DMS153 (cell line): ENCODE measurements at regions not wholly inside any gene's neighbourhood (a gene's known extent, or its start where the extent isn't known, plus 50 kb on each side); places are given as distances from the start of the nearest gene placed in this dataset.

Source experiments
- DNase-seq: peaks from one replicate; lab custom pipeline; 2025; lab: John Stamatoyannopoulos, UW

DNA sequence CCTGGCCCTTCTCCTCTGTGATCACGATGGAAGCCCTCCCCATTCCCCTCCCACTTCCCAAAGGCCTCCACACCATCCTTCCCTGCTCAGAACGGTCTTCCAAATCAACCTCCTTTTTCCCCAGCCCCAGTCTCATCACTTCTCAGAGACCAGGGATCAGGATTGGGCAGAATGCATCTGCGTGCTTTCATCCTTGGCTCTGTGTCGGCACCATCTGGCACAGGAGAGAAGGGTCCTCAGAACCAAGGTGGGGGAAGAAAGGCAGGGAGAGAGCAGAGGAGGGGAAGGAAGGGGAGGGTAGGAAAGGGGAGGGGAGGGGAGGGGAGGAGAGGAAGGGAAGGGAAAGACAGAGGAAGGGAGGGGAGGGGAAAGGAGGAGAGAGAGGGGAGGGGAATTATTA is 52.4 kb upstream of the FICD start:
- DNase-seq, result no peak

DNA sequence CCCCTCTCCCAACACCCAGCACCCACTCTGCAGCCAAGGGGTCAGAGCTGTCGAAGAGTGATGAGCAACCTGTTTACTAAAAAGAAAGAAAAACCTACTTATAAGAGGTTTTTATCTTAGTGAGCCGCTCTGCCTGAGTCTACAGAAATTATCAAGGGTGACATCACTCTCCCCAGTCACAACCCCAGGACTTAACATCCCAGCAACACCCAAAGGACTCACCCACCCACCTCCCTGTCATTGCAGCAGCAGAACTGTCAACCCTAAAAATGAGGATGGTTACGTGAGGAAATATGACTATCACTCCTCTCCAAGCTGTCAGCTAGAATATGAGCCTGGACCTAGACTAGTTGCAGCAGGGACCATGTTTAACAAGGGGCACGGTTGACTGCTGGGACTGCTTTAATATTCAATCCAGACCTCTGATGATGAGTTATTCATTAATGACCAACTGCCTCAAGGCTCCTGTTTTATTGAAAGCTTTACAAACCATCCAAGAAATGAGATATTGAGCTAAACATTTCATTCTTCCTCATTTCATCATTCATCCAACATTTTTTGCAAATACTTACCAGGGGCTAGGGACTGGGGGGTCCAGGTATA is 53.9 kb upstream of the FICD start:
- no peak for DNase-seq

DNA sequence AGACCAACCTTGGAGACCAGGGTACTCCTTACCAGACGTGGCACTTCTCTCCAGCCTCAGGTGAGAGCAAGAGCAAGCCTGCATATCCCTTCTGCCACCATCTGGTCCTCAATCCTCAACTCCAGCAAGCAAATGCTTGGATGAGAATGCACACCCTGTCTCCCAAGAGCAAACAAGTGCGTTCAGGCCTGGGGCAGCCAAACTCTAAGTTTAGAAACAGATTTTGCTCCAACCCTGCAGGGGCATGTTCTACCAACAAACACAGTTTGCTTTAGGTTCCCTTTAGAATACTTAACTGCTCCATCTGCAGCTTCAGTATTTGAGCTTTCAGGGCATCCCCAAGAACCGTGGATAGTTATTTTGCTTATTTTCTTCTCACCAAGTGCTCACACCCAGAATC is 55.9 kb upstream of the FICD start:
- no peak for DNase-seq

DNA sequence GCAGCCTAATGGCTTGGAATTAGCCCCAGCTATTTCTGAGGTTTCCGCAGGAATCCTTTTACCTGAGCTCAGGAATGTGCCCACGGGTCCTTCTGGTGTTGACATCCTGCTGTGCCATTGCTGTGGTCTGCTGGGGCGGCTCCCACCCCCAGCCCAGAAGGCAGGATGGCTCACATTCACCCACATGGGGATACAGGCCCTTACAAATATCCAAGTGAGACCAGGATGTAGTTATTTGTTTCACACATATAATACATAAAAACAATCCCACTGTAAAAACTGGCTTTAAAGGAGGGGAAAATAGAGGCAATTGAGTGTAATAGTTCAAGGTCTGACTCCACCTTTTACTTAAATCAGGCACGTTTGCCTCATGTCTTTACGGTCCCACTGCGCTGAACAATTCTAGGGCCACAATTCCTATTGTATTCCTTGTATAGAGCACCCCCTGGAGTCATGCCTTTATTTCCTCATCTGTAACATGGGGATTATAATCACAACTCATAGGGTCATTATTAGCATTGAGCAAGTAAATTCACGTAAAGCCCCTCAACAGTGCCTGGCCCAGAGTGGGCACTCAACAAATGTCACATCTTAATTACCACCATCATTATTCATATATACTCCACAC is 57.2 kb upstream of the FICD start:
- no peak for DNase-seq

DNA sequence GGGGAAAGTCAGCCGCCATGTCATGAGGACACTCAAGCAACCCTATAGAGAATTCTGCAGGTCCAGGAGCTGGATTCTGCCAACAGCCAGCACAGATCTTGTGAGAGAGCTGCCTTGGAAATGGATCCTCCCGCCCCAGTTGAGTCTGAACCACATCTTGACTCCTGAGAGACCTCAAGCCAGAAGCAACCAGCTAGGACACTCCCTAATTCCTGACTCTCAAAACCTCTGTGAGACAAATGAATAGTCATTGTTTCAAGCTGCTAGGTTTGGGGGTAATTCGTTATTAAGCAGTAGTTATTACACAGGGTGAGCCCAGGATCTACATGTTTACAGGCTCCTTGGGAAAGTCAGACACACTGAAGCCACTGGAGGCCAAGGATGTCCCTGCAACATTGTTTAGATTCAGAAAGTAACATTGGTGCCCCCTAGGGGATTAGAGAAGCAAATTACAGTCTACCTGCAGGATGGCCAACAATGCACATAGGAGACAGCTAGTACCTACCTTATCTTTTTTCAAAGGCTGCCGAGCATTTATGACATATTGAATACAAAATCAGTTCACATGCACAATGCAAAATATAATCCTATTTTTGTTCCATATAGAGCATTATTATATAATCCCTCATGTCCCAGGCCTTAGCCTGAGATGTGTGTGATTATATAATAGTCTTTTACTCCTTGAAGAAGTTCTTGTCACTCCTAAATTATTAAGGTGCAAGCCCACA is 57.9 kb upstream of the FICD start:
- peak; percentile 28 for DNase-seq

DNA sequence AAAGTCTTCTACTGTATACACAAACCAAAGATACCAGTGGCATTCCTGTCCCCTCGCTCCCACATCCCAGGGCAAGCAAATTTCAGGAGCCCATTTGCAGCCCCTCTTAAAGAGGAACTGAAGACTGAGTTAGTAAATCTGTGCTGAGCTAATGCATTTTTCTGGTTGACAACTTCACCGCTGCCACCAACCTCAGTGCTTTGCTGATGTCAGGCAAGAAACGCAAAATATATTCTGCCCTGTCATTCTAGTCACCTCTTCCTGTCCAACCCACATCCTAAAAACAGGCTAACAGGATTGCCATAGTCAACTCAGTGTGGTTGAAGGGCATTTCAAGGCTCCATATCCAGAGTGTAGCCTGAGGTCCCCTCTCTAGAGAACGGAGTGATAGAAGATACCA is 59.4 kb upstream of the FICD start:
- DNase-seq, result no peak

DNA sequence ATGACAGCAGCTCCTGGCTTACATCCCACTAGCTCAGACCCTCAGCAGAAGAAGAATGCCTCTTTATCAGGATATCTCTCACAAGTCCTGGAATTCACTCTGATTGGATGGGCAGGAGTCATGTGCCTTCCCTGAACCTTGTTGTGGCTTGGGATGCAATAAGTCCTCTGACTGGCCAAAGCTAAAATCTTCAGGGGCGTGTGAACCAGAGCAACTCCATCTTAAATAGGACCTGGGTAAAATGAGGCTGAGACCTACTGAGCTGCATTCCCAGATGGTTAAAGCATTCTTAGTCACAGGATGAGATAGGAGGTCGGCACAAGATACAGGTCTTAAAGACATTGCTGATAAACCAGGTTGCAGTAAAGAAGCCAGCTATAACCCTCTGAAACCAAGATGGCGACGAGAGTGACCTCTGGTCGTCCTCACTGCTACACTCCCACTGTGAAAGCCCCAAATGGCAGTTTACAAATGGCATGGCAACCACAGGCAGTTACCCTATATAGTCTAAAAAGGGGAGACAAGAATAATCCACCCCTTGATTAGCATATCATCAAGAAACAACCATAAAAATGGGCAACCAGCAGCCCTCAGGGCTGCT is 60.4 kb upstream of the FICD start:
- DNase-seq, result no peak

DNA sequence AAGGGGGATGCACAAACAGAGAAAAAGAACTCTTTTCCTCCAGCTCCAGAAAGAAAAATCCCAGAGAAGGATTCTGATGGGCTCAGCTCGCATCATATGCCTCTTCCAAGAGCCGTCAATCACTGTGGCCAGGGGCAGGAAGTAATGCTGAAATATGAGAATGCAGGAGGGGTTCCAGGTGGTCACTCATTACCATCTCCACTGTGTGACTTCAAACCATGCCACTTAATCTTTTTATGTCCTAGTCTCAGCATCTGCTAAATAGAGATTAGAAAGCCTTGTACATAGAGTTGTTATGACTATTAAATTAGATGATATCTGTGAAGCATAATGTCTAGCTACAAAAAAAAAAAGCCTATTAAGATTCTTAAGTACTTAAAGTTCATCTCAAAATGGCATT is 65.6 kb upstream of the FICD start:
- no peak for DNase-seq

DNA sequence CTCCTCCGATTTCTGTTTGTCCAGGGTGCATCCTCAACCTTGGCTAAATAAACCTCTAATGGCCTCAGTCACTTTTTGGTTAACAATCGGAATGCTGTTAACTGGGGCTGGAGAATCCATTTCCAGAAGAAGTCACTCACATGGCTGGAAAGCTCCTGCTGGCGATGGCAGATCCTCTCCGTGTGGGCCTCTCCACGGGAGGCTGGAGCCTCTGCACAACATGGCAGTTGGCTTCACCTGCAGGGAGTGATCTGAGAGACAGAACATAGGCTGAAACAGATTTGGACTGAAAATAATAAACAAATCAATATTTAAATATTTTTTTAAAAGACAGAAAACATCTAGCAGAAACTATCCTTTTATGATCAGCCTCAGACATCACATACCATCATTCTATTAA is 66.8 kb upstream of the FICD start:
- DNase-seq, result no peak

DNA sequence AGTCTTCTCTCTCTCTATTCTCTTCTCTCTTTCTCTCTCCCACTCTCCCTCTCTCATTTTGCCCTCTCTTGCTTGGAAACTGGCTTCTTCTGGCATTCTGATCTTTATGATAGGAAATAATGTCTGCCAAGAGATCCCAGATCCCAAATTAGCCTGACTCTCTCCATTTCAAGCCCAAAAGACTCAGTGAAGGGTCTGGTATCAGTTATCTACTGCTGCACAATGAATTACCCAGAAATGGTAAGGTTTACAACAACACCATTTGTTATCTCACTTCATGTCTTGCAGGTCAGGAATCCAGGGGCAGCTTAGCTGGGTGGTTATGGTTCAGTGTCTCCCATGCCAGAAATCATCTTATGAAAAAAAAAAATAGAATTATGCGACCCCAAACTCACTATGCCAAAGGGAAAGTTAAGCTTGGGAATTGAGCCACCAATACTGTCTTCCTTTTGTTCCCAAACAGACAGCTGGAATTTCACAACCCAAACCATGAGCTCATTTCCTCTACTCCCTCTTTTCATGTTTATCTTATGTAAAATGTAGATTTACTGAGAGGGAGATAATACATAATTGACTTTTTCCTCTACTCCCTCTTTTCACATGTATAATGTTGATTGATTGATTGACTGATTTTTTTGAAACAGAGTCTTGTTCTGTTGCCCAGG is 67.8 kb upstream of the FICD start:
- DNase-seq, result no peak

DNA sequence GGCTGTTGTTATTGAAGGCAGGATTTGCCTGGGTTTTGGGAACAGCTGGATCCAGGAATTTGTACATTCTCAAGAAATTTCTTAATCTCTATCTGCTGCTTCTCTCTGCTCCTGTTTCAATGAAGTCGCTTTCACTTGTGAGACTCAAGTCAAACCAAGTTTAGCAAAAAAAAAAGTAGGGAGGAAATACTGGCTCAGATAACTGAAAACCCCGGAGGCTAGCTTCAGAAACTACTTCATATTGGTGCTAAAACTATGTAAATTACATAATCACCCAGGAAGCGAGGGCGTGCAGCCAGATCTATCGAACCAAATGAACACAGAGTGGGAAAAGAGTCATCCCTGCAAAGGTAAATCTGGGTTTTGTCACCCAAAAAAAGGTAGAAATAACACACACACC is 68.3 kb upstream of the FICD start:
- no peak for DNase-seq

DNA sequence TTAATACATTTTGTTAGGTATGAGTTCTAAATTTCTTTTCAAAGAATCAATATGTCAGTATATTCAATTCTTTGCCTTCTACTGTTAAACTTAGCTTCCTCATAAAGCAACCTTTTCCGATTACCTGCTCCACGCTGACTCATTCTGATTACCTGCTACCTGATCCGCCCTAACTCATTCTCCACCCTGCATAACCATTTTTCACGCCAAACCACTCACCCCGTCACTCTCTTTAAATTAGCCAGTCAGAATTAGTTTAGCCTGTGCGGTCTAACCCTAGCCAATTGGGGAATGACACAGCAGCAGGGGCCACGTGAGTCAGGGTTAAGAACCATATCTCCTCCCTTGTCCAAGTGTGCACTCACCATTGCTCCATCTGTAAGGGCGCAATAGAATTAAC is 72.2 kb upstream of the FICD start:
- DNase-seq, result no peak

DNA sequence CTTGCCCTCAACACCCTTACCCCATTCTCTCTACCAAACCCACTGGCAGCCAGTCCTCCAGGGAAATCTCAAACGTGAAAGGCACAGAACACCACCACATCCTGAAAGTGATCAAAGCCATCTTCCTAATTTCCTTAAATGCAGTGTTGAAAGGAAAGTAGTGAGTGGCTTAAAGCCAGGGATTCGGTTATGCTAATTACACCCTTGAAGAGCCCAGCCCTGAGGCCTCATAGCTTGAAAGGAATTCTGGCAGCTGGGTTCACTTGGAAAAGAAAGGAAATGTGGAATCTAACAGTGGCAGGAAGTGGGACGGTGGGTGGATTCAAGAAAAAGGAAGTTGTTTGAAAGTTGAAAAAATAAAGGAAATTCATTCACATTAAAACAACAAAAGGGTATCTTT is 73.0 kb upstream of the FICD start:
- no peak for DNase-seq

DNA sequence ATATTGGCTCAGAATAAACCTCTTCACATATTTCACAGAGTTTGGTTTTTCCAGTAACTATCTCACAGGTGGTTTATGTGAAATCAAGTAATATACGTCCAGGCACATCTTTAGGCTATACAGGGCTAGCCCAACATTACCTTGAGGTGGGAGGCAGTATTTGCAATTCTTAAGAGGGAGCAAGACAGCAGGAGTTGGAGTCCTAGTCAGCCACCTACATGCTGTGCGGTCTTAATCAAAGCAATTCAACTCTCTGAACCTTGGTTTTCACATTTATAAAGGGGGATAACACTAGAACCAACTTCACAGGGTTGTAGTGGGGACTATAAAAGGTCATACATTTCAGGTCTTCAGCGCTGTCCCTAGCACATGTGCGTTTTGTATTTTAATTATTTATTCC is 73.5 kb upstream of the FICD start:
- no peak for DNase-seq

DNA sequence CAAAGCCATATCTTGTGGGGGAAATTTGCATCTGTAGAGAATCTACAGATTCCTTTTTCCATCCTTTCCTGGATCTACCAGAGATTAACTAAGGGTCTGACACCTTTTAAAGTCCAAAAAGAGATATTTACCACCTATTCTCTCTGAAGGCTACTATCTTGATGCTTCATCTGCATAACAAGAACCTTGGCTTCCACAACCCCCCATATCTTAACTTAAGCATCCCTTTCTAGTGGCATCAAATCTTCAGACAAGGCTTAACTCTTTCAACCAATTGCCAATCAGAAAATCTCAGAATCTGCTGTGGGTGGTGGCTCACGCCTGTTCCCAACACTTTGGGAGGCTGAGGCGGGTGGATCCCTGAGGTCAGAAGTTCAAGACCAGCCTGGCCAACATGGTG is 74.3 kb upstream of the FICD start:
- DNase-seq, result no peak

DNA sequence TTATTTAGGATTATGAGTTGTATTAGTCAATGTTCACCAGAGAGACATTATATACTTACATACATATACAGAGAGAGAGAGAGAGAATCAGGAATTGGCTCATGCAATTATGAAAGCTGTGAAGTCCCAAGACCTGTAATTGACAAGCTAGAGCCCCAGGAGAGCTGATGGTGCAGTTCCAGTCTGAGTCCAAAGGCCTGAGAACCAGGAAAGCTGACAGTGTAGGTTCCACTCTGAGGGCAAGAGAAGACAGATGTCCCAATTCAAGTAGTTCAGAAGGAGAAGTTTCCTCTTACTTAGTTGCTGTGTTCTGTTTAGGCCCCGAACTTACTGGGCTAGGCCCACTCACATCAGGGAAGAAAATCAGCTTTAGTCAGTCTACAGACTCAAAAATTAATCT is 76.4 kb upstream of the FICD start:
- DNase-seq, result no peak

DNA sequence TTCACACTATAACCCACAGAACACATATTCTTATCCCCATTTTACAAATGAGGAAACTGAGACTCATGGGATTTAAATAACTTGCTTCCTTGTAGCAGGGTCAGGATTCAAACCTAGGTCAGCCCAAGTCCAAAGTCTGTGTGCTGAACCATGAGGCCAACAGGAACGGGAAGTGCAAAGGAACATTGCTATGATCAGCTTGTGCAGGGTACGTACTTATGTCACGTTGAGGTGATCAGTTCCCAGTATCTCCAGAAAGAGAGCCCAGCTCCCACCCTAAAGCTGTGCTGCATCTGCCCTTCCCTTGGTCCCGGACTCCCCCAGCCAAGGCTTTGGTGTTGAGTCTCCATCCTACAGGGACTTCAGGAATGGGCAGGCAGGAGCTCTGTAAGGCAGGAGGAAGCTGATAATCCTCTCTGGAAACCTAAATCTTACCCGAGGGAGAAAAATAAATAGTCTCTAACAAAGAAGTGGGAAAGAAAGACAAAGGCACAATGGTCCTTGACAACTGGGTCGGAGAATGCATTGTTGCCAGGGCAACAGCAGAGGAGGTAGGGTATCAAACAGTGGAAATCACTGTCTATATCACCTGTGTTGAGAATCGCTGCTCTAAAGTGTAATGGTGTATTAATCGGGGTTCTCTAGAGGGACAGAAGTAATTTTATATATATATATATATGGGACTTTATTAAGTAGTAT is 82.5 kb upstream of the FICD start:
- DNase-seq, result no peak

DNA sequence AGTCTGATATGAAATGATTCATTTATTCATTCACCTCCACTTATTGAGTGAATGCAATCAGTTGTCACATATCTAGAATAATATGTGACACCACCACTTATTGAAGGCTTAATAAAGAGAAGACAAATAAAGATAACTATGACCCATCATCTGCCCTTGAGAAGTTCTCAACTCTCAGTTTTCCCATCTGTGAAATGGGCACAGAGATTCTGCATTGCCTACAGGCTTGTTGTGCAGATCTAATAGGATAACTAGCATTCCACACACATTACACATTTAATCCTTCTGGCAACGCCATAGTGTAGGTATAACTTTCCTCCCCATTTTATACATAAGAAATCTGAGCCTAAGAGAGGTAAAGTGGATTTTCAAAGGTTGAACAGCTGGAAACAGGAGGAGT is 84.2 kb upstream of the FICD start:
- DNase-seq, result no peak

DNA sequence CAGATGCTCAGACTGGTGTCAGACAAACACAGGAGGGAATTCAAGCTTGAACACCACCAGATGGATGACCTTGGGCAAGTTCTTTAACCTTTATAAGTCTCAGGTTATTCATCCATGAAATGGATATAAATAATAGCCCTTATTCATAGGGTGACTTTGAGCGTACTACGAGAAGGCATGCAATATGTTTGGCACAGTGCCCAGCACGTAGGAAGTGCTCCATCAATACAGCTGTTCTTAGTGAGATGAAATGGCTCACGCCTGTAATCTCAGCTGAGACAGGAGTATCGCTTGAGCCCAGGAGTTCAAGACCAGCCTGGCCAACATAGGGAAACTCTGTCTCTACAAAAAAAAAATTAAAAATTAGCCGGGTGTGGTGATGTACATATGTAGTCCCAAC is 84.8 kb upstream of the FICD start:
- DNase-seq, result no peak

DNA sequence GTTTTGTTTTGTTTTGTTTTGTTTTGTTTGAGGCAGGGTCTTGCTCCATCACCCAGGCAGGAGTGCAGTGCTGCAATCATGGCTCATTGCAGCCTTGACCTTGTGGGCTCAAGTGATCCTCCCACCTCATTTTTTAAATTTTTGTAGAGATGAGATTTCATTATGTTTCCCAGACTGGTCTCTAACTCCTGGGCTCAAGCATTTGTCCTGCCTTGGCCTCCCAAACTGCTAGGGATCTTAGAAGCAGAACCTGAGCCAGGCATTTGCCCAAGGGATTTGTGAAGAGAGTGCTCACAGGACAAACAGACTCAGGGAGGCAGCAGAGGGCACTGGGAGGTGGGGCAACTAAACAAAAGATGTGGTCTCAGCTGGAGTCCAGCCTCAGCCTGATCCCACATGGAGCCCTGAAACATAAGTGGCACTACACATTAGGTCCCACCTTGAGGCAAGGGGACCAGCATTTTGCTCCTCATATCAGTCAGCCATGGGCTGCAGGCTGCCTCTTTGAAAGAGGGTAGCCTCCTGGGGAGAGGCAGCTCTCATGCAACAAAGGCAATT is 86.2 kb upstream of the CMKLR1 start:
- no peak for DNase-seq

DNA sequence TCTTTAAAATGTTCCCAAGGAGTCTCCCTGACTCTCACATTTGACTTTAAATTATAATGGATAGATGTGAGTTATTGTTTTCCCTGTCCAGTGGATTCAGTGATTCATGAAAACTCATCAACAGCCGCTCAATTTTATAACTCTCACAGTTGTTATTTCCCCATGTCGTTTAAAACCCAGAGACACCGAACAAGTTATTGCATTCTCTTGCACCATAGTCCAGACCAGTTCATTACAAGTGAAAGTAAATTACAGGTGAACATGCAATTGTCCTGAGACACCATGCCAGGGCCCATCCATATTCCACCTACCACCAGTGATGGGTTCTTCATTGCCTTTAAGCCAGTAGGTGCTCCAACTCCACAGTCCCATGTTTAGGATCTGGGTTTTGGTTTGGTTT is 85.7 kb upstream of the CMKLR1 start:
- no peak for DNase-seq

DNA sequence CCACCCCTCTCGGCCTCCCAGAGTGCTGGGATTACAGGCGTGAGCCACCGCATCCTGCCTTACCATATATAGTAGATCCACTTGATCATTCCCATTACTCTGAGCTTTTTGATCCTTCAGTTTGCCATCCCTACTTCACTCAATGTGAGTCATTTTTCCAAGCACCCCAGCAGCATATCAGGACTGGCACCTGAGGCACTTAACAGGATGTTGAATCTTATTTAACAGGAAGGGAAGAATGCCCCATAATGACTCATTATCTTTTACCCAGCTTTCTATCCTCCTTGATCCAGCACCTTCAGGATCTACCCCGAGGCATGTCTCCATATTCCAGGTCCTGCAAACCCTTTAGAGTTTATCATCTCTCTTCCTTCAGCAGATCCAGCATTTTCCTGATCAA is 84.9 kb upstream of the CMKLR1 start:
- no peak for DNase-seq
